ENCODE measurements at regions not wholly inside any gene's neighbourhood (a gene's known extent, or its start where the extent isn't known, plus 50 kb on each side); places are given as distances from the start of the nearest gene placed in this dataset.
"Not testable (repeated sequence)": the region's sequence is repeated elsewhere in the genome, so short reads cannot be mapped to it uniquely, and the experiment has no call there.

DNA sequence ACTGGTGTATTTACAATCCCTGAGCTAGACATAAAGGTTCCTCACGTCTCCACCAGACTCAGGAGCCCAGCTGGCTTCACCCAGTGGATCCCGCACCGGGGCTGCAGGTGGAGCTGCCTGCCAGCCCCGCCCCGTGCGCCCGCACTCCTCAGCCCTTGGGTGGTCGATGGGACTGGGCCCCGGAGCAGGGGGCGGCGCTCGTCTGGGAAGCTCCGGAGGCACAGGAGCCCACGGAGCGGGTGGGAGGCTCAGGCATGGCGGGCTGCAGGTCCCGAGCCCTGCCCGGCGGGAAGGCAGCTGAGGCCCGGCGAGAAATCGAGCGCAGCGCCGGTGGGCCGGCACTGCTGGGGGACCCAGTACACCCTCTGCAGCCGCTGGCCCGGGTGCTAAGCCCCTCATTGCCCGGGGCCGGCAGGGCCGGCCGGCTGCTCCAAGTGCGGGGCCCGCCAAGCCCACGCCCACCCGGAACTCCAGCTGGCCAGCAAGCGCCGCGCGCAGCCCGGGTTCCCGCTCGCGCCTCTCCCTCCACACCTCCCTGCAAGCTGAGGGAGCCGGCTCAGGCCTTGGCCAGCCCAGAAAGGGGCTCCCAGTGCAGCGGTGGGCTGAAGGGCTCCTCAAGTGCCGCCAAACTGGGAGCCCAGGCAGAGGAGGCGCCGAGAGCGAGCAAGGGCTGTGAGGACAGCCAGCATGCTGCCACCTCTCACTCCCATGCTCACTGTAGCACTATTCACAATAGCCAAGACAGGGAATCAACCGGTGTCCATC lies 79.3 kb upstream of the RGPD4 start:
- H3K9me3 ChIP-seq; intact Hi-C loops (cut with DNase I; ENCODE audit: low total_unique reads); H3K27ac ChIP-seq; H3K4me3 ChIP-seq; ATAC-seq; H3K4me1 ChIP-seq; H3K36me3 ChIP-seq; H3K27me3 ChIP-seq; DNase-seq; in situ Hi-C loops (cut with MboI; ENCODE audit: low sequenced_read_pairs in 4 of 4): not testable (repeated sequence)

DNA sequence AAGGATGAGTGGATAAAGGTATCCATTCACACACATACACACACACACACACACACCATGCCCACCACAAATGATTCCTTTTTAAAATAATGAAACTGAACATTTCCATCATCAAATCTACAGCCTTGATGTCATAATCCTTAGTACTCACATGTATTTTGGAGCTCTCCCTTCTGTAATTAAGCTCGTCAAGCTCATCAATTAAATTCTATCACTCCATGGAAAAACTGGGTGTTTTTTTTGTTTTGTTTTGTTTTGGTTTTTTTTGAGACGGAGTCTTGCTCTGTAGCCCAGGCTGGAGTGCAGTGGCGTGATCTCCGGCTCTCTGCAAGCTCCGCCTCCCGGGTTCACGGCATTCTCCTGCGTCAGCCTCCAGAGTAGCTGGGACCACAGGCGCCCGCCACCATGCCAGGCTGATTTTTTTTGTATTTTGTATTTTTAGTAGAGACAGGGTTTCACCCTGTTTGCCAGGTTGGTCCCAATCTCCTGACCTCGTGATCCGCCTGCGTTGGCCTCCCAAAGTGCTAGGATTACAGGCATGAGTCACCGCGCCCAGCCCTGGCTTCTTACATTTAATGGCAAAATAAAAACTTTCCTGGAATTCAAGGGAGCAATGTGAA lies 78.6 kb upstream of the RGPD4 start:
- Histone ChIP-seq H3K9me3 (no peaks in the 10 kb centered on the region), H3K36me3 (no peaks in the 10 kb centered on the region), H3K4me3 (no peak overlapping the region), H3K4me1 (no peaks in the 10 kb centered on the region), H3K27ac (no peak overlapping the region), H3K27me3 (no peaks in the 10 kb centered on the region)
- ATAC-seq (no peak), DNase-seq (no peak)
- in situ Hi-C loops (cut with MboI; ENCODE audit: low sequenced_read_pairs in 4 of 4) (no loop called here), intact Hi-C loops (cut with DNase I; ENCODE audit: low total_unique reads) (no loop called here)
- TF ChIP-seq POLR2A (IDR thresholded peaks at IDR 0.05): no peak
- TF ChIP-seq, protein P1, sequence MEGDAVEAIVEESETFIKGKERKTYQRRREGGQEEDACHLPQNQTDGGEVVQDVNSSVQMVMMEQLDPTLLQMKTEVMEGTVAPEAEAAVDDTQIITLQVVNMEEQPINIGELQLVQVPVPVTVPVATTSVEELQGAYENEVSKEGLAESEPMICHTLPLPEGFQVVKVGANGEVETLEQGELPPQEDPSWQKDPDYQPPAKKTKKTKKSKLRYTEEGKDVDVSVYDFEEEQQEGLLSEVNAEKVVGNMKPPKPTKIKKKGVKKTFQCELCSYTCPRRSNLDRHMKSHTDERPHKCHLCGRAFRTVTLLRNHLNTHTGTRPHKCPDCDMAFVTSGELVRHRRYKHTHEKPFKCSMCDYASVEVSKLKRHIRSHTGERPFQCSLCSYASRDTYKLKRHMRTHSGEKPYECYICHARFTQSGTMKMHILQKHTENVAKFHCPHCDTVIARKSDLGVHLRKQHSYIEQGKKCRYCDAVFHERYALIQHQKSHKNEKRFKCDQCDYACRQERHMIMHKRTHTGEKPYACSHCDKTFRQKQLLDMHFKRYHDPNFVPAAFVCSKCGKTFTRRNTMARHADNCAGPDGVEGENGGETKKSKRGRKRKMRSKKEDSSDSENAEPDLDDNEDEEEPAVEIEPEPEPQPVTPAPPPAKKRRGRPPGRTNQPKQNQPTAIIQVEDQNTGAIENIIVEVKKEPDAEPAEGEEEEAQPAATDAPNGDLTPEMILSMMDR (IDR thresholded peaks at IDR 0.05 in 4 of 5, conservative IDR thresholded peaks at IDR 0.05 in 1 of 5): no peak

DNA sequence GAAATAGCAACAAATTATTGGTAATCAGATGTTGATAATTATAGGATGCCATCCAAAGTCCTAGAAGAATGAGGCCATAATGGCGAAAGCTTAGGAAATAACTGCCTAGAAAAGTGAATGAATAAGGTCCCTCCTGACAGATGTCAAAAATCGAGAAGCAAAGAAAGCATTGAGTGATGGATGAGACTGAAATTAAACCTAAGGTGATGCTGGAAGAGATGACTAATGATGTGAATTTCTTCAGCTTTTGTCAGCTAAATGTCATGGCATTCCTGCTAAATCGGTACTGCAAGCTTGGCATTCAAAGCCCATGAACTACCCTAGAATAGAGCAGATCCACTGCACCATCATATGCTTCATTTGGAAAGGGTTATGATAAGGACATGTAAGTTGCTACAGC lies 74.8 kb upstream of the RGPD4 start:
- H3K27me3 ChIP-seq: no peaks in the 10 kb centered on the region
- H3K27ac ChIP-seq: no peak overlapping the region
- H3K9me3 ChIP-seq: no peaks in the 10 kb centered on the region
- no peaks in the 10 kb centered on the region for H3K4me1 ChIP-seq
- no peaks in the 10 kb centered on the region for H3K36me3 ChIP-seq
- in situ Hi-C loops (cut with MboI; ENCODE audit: low sequenced_read_pairs in 4 of 4) (no loop called here), intact Hi-C loops (cut with DNase I; ENCODE audit: low total_unique reads) (no loop called here)
- no peak for ATAC-seq
- H3K4me3 ChIP-seq: no peak overlapping the region
- TF ChIP-seq POLR2A (IDR thresholded peaks at IDR 0.05): no peak
- TF ChIP-seq, protein P1 (IDR thresholded peaks at IDR 0.05 in 4 of 5, conservative IDR thresholded peaks at IDR 0.05 in 1 of 5): no peak
- DNase-seq: no peak

DNA sequence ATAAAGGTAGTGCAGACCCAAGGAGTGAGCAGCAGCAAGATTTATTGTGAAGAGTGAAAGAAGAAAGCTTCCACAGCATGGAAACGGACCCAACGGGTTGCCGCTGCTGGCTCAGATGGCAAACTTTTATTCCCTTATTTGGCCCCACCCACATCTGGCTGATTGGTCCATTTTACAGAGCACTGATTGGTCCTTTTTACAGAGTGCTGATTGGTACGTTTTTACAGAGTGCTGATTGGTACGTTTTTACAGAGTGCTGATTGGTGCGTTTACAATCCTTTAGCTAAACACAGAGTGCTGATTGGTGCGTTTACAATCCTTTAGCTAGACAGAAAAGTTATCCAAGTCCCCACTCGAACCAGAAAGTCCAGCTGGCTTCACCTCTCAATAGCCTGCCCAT lies 72.9 kb upstream of the RGPD4 start:
- ATAC-seq; H3K36me3 ChIP-seq; H3K27ac ChIP-seq; H3K4me1 ChIP-seq; in situ Hi-C loops (cut with MboI; ENCODE audit: low sequenced_read_pairs in 4 of 4); intact Hi-C loops (cut with DNase I; ENCODE audit: low total_unique reads); H3K4me3 ChIP-seq; H3K9me3 ChIP-seq; DNase-seq; H3K27me3 ChIP-seq: not testable (repeated sequence)

DNA sequence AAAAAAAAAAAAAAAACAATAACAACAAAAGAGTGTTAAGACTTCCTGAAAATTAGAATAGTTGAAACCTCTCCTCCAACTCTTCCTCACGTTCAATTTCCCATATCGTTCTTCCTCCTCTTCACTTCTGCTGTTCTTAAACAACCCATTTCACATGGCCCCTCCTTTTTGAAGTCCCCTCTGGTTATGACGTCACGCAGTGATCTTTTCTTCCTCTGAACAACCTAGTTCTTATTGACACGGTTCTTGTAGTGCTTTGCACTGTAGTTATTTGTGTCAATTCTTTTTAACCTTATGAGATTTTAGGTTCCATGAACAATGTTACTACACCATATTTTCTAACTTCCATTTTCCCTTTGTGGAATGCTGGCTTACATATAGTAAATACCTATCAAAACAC lies 69.5 kb upstream of the RGPD4 start:
- DNase-seq (no peak), ATAC-seq (no peak)
- in situ Hi-C loops (cut with MboI; ENCODE audit: low sequenced_read_pairs in 4 of 4): no loop called here
- H3K4me1 ChIP-seq: no peaks in the 10 kb centered on the region
- H3K27ac ChIP-seq: no peak overlapping the region
- TF ChIP-seq, protein P1 (IDR thresholded peaks at IDR 0.05 in 4 of 5, conservative IDR thresholded peaks at IDR 0.05 in 1 of 5): no peak
- TF ChIP-seq POLR2A (IDR thresholded peaks at IDR 0.05): no peak
- no peaks in the 10 kb centered on the region for H3K9me3 ChIP-seq
- no peaks in the 10 kb centered on the region for H3K27me3 ChIP-seq
- no peak overlapping the region for H3K4me3 ChIP-seq
- H3K36me3 ChIP-seq: no peaks in the 10 kb centered on the region
- intact Hi-C loops (cut with DNase I; ENCODE audit: low total_unique reads): no loop called here

Measured in gastrocnemius medialis (tissue), 4 donors.